OCI-LY3 (cell line): ENCODE measurements at regions not wholly inside any gene's neighbourhood (a gene's known extent, or its start where the extent isn't known, plus 50 kb on each side); places are given as distances from the start of the nearest gene placed in this dataset.

ENCODE experiments used
- EZH2phosphoT487 ChIP-seq: fragments of 200-600 bp; shearing (Covaris generic); IDR thresholded peaks from 2 replicates; pipeline ENCODE4 v1.6.1; 2018; ENCODE audit warnings: antibody characterized with exemption, mixed run types, low read depth
- TF ChIP-seq, protein P1 (sequence below): fragments of 200-600, 300-600 bp; sonication (generic); IDR thresholded peaks from 2 replicates; pipeline ENCODE4 v1.5.1; 2014; ENCODE audit warnings: antibody characterized with exemption, low read length, low read depth

GRCh38 chr13:60227158-60227557, 63.4 kb upstream of the DIAPH3 start:
- TF ChIP-seq, protein P1, sequence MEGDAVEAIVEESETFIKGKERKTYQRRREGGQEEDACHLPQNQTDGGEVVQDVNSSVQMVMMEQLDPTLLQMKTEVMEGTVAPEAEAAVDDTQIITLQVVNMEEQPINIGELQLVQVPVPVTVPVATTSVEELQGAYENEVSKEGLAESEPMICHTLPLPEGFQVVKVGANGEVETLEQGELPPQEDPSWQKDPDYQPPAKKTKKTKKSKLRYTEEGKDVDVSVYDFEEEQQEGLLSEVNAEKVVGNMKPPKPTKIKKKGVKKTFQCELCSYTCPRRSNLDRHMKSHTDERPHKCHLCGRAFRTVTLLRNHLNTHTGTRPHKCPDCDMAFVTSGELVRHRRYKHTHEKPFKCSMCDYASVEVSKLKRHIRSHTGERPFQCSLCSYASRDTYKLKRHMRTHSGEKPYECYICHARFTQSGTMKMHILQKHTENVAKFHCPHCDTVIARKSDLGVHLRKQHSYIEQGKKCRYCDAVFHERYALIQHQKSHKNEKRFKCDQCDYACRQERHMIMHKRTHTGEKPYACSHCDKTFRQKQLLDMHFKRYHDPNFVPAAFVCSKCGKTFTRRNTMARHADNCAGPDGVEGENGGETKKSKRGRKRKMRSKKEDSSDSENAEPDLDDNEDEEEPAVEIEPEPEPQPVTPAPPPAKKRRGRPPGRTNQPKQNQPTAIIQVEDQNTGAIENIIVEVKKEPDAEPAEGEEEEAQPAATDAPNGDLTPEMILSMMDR, result no peak
- TF ChIP-seq EZH2phosphoT487, result no peak
